MM.1S (cell line): ENCODE measurements at regions not wholly inside any gene's neighbourhood (a gene's known extent, or its start where the extent isn't known, plus 50 kb on each side); places are given as distances from the start of the nearest gene placed in this dataset.
"Not testable (repeated sequence)": the region's sequence is repeated elsewhere in the genome, so short reads cannot be mapped to it uniquely, and the experiment has no call there.

Experiments used
- EZH2 ChIP-seq: fragments of 300-600 bp; sonication (generic); optimal IDR thresholded peaks from 2 replicates; pipeline ENCODE3; 2017; ENCODE audit warnings: low read depth, mild to moderate bottlenecking, antibody characterized with exemption, low read length, mixed read lengths
- TF ChIP-seq, protein P1 (sequence below): fragments of 300-600 bp; sonication (generic); IDR thresholded peaks from 2 replicates; pipeline ENCODE4 v1.5.1; 2016; ENCODE audit warnings: antibody characterized with exemption, low read length, mixed read lengths

GRCh38 chr1:59206616-59207015 is 90.3 kb upstream of the FGGY start:
- TF ChIP-seq, protein P1, sequence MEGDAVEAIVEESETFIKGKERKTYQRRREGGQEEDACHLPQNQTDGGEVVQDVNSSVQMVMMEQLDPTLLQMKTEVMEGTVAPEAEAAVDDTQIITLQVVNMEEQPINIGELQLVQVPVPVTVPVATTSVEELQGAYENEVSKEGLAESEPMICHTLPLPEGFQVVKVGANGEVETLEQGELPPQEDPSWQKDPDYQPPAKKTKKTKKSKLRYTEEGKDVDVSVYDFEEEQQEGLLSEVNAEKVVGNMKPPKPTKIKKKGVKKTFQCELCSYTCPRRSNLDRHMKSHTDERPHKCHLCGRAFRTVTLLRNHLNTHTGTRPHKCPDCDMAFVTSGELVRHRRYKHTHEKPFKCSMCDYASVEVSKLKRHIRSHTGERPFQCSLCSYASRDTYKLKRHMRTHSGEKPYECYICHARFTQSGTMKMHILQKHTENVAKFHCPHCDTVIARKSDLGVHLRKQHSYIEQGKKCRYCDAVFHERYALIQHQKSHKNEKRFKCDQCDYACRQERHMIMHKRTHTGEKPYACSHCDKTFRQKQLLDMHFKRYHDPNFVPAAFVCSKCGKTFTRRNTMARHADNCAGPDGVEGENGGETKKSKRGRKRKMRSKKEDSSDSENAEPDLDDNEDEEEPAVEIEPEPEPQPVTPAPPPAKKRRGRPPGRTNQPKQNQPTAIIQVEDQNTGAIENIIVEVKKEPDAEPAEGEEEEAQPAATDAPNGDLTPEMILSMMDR: not testable (repeated sequence)
- not testable (repeated sequence) for TF ChIP-seq EZH2
